ENCODE measurements at regions not wholly inside any gene's neighbourhood (a gene's known extent, or its start where the extent isn't known, plus 50 kb on each side); places are given as distances from the start of the nearest gene placed in this dataset.
A peak's percentile ranks its signal among the peaks of the same experiment; 100 is the strongest.

DNA sequence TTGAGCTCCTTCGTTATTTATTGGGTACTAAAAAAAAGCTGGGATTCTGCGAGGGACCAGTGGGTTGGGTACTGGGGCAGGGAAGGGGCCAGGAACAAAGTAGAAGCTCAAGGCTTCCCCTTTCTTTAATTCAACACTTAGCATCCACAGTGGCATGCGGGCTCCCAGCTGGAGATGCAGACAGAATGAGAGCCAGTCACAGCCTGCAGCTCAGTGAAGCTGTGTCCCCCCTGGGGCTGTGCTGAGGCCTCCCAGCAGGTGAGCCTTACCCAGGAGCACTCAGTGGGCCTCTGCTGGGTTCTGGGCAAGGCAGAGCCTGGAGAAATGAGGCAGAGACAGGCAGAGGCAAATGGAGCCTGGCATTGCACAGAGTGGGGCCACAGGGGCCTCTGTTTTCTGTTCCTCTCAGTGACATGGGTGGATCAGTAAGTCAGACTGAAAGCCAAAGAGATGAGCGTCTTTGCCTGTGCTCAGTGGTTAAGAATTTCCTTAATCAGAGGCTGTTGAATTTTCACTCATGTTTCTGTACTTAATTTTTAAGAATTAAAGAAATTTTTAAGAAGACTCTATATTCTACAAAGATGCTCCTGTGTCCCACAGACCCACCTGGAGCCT lies 181.4 kb upstream of the RBPJ start:
- DNase-seq (ENCODE audit: low spot score): no peak

DNA sequence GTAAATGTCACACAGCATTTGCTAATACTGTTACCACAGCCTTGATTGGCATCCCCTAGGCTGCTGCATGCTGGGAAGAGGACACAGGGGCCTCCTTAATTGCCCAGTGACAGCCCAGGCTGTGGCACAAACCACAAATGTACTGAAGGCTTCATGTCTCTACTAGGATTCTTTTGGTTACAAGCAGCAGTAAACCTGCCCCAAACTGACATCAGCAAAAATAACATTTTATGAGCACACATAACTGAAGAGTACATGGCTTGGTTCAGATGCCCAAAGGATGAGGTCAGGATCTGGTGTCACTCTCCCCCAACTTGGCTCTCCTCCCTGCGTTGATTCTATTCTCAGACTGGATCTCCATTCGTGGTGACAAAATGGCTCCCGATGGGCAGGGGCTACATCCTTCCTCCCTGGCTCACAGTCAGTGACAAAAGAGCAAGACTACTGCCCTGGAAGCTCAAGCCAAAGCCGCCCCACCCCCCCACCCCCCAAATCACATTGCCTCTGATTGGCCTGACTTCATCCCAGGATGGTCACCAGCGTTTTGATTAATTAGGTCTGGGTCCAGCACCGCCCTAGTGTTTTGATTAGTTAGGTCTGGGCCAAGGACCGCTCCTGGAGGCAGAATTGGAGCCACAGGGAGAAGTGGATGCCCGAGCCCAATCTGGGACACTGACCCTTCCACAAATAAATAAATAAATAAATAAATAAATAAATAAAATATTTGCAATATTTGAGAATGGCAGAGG lies 180.5 kb upstream of the RBPJ start:
- DNase-seq (ENCODE audit: low spot score): peak; percentile 55

DNA sequence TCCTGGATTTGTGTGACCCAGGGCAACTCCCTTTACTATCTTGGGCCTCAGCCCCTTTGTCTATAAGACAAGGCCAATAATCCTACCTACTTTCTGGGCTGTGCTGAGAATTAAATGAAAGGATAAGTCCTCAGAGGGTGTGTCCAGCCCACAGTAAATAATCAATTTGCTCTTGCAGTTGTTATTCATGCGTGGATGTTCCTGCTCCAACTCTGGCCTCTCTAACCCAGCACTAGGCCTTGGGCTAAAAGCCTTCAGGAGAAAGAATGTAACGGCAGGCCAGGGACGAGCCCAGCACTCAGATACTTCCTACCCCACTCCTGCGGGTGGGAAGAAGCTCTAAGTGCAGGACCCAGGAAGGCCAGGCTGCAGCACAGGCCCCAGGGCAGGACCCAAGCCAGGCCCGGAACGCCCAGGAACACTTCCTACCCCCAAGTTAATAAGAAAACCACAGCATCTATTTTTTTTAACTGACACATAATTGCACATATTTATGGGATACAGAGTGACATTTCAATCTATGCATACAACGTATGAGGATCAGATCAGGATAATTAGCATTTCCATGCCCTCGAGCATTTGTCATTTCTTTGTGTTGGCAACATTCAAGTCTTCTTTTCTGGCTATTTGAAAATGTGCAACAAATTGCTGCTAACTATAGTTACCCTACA lies 179.6 kb upstream of the RBPJ start:
- DNase-seq (ENCODE audit: low spot score): no peak

DNA sequence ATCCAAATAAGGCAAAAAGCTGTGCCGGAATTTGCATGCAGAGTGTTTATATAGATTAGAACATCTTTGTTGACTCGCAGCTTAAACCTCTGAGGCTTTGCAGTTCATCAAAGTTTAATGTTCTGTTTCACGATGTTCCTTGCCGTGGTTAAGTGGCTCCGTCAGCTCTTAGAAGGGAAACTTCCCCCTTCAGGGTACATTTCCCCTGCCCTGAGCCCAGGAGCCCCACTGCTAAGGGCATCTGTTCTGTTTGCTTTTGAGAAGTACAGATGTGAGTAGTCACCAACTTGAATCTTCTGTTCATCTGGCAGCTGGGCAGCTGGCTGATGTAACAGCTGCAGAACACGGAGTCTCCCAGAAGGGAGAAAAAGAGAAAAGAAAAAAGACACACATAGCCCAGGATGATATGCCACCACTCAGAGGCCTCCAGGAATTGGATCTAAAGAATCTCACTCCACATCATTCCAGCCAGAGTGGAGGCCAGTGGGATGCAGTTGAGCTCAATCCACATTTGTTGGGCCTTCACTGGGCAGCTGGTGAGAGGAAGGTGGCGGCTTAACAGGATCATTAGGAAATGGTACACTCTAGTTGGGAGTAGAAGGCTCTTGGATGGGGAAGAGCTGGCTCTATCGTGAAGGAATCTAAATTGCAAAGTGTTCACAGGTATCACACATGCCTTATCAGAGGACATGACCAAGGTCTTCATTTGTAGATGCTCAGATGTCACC lies 178.7 kb upstream of the RBPJ start:
- DNase-seq (ENCODE audit: low spot score): peak; percentile 49

DNA sequence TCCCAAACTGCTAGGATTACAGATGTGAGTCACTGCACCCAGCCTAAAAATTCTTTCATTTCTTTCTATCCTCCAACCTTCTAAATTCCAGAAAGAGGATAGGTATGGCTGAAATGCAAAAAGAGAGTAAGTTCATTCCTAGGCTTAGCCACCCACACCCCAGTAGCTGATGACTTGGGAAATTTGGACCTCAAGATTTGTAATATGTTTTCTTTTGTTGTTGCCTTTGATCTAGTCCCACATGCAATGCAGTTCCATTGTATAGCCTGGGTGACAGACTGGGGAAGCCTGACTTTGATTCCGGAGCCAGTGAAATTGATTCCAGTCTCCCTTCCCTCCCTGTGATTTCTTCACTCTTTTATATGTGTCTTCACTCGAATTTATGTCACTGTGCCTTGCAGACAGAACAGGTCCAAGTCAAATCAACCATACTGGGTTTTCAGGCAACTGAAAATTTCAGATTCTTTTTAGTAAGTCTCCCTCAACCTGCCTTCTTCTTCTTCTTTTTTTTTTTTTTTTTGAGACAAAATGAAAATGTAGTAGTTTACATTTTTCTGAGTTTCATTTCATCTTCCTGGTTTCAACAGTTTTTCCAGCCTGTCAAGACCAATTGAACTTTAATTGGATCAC lies 176.2 kb upstream of the RBPJ start:
- DNase-seq (ENCODE audit: low spot score): peak; percentile 13

DNA sequence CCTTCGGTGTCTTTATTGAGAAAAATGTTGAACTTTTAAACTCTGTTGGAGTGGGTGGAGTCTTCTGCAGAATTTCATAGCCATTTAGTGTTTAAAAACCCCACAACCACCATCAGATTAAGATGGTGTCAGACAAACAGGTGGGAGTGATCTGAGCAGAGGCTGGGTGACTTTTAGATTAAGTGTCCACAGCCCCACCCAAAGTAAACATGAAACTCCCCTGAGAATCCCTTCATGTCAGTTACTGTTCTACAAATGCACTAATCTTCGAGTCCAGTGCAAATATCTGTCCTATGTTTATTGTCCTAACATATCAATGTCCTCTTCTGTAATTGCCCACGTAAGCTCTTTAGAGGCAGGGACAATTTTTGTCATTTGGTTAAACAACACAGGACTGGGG lies 175.6 kb upstream of the RBPJ start:
- no peak for DNase-seq (ENCODE audit: low spot score)

DNA sequence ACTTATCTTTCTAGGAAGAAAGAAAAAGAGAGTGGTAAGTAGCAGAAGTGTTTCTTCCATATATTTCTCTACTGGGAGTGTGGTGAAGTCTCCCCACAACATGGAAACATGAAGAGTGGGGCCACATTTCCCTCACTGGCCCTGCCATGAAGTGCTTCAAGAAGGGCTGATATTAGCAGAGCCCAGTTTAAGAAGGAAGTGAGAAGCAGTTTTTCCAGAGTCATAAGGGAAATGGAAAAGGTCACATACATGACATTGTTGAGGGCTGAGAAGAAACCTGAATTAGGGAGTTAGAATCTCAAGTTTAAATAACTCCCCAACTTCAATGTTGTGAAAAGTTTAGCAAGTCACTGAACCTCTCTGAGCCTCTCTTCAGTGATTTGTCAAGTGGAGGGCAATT lies 171.9 kb upstream of the RBPJ start:
- no peak for DNase-seq (ENCODE audit: low spot score)

DNA sequence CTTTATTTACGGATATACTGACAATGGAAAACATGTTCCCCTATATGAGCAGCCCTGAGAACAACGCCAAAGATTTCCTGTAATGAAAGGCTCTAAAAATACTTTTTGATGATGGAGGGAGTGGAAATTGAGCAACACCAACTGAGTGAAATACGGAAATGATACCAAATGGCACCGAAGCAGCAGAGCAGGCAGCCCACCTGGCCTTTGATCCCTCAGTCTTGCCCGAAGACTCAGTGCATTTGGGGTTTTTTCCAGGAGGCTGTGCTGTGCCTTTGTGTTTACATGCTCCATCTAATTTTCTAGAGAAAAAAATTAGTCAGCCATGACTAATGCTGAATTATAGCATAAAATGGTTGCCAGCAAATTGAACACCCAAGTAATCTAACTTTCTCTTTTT lies 169.9 kb upstream of the RBPJ start:
- peak; percentile 36 for DNase-seq (ENCODE audit: low spot score)

DNA sequence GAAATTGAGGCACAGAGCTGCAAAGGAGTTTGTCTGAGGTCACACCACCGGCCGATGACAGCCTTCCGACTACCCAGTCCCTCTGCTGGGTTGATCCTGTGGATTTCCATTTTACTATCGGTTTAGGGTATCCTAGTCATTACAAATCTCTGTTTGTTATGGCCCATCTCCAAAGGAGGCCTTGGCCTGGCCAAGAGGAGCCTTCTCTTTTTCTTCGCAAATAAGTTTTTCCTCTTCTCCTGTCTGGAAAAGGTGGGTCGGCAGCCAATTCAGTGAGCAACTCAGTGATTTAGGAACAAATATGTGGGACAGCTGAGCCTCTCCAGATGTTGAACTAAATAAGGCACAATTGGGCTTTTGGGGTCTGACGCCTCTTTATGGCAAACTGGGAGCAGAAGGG lies 169.2 kb upstream of the RBPJ start:
- DNase-seq (ENCODE audit: low spot score): no peak

DNA sequence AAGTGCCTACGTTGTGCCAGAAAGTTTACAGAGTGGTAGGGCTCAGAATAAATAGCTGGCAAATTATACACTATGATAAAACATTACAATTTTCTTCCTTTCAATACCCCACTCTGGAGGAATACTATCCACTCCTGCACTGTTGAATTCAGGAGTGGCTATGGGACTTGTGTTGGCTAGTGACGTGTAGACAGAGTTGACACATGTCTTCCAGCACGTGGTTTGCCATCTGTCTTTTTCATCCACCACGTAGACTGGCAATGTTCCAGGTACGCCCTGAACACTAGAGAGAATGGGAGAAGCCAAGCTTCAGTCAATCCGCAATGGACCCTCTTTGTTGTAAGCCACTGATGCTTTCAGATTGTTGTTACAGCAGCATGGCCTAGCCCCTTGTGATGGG lies 168.8 kb upstream of the RBPJ start:
- DNase-seq (ENCODE audit: low spot score): no peak

DNA sequence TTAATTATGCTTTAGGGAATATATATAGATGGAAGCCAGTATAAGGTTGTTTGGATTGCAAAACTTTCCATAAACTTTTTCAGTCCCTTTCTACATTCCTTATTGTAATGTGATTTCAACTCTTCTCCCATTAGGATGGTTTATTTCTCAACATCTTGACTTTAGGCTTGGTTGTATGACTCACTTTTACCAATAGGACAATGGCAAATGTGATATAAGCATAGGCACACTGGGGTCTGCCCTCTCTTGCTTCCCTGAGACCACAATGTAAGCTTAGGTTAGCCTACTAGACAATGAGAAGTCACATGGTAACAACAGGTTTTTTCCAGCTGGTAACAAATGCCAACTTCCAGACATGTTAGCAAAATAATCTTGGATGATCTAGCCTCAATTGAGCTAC lies 163.3 kb upstream of the RBPJ start:
- no peak for DNase-seq (ENCODE audit: low spot score)

DNA sequence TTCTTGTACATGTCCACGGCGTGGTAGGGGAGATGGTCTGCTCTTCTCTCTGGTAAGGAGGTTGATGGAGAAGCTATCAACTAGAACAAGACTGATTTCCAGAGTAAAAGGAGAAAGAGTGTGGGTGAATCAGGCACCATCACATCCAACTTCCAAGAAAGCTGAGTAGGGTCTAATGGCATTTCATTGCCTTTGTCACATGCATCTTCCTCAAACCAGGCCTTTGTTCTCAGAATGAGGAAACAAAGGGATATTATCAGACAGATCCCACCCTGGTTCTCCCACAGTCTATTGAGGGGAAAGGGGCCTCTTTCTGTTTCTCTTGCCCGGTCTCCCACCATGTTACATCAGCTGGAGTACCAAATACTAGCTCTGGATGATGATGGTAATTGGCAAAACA lies 160.2 kb upstream of the RBPJ start:
- DNase-seq (ENCODE audit: low spot score): no peak

DNA sequence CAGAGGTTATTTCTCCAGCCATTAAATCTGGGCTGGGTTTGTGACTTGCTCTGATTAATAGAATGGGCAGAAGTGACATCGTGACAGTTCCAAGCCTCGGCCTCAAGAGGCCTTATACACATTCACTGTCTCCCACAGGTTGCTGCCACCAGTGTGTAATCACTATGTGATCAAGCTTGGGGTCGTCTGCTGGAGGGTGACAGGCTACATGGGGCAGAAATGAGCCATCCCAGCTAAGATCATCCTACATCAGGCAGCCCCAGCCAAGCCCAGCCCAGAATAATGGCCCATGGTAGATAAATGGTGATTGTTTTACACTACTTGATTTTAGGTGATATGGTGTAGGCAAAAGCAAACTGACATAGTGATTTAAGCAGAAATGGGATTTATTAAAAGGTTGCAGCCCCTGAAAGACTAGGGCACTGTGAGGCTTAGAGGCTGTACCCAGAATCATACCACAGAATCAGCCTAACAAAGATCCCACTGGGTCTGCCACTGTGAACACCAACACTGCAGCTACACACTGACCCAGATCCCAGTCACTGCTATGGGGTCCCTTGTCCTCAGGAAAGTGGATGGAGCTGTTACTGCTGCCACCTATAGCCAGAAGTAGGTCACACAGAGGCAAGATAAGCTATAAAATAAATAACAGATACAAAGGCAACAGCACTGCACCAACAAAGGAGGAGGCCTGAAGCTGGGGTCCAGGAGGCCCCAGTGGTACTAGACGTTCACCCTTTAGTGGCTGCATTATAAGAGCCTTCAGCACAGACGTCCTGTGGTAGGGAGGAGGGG lies 159.6 kb upstream of the RBPJ start:
- DNase-seq (ENCODE audit: low spot score): no peak

DNA sequence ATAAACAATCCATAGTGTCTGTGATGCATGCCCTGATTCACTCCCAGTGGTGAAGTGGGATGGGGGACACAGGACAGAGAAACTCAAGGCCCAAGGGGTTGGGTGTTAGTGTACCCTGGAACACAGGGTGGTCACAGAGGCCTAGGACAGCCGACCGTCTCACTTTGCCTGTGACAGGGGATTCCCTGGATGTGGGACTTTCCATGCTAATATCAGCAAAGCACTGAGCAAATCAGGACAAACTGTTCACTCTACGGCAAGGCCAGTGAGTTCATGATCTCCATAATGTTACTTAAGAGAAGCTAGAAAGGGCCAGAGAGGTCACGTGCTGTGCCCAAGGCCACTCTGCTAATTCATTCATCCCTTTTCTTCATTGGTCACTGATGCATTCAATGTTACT lies 158.7 kb upstream of the RBPJ start:
- DNase-seq (ENCODE audit: low spot score): no peak

DNA sequence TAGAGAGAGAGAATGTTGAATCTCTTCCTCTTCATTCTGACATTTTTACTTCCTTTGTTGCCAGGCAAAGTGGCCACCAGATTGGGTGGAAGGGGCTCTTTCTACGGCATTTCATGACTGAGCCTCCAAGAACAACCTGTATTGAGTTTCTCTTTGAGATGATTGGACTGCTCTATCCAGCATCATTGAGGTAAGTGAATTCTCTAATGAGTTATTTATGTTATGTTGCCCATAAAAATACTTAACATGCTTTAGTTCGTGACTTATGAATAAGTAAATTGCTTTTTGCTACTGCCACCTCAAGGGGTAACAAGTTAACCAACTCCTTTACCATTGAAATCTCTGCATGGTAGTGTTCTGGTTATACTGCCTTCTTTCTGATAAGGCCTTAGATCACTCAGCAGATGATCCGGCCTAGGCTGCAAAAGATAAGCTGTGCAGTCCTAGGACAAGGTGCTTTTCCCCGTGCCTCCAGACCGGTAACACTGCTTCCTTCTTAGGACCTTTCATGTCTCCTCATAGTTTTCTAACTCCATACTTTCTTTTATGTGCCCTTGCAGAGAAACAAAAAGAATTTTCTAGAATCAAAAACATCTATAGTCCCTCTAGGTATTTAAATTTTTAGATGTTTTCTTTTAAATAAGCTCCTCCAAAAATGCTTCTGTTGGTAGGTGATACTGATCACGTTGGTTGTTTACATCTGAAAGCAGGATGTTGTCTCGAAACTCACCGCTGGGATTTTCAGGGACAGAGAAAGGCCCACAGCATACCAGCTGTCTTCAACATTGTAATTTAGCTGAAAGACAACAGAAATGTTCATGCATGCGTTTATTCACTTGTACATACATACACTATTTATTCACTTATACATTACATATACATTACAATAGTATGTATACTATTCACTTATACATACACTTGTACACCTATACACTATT lies 157.1 kb upstream of the RBPJ start:
- no peak for DNase-seq (ENCODE audit: low spot score)

DNA sequence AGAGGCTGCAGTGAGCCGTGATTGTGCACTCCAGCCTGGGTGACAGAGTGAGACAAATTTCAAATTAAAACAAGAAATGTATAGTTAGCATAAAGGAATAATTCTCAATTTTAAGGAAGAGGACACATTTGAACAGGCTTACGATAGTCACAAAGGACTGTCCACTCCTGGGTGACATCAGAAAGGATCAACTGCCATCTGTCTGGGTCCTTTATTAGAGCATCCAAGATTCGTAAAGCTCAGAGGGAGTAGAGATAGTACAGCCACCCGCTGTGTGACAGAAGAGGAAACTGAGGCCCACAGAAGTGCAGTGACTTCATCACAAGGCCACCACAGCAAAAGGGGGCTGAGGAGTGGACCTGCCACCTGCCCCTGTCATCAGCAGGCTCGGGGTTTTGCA lies 149.3 kb upstream of the RBPJ start:
- no peak for DNase-seq (ENCODE audit: low spot score)

DNA sequence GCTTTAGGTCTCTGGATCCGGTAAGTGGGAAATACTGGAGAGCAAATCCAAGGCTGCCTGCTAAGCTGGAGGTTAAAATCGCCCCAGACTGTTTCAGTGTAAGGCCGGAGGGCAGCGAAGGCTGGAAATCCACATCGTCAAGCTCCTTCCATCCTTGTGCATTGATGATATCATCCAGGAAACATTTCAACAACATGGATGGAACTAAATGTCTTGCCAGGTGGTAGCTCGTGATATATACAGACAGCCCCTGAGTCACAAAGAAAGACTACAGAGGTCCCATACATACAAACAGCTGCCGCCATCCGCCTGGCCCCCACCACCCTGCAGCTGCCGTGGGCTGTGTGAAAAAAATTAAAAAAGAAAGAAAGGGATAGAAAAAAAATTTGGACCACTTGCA lies 148.9 kb upstream of the RBPJ start:
- DNase-seq (ENCODE audit: low spot score): peak; percentile 43

DNA sequence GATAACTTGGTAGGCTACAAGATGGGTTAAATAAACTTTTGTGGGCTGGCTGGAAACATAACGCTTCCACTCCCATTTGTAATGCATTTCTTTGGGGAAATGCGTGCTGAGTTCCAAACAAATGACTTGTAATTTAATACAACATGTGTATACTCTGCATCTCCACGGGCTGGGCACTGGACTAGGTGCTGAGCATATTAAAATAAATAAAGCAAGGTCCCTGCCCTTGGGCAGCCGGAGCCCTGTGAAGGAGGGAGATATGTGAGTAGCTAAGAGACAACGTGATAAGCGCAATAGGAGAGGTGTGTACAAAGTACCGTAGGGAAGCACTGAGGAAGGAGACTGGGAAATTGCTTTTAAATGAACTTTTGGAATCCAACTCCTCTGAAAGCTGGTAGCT lies 147.2 kb upstream of the RBPJ start:
- DNase-seq (ENCODE audit: low spot score): peak; percentile 51

DNA sequence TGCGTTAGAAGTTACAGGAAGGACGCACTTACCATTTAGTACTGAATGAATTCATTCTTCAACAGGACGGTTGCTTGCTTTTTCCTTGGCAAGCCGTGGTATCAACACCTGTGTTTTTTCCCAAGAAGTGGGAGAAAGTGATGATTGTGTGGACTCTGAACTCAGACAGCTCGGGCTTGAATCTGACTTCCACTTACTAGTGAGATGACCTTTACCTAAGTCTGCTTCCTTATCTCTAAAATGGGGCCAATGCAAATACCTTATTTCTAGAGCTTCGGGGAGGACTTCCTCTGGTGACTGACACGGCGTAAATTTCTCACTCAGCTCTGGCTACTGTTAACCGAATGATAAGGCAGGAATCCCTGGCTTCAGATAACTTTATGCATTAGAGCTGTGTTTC lies 146.8 kb upstream of the RBPJ start:
- no peak for DNase-seq (ENCODE audit: low spot score)

DNA sequence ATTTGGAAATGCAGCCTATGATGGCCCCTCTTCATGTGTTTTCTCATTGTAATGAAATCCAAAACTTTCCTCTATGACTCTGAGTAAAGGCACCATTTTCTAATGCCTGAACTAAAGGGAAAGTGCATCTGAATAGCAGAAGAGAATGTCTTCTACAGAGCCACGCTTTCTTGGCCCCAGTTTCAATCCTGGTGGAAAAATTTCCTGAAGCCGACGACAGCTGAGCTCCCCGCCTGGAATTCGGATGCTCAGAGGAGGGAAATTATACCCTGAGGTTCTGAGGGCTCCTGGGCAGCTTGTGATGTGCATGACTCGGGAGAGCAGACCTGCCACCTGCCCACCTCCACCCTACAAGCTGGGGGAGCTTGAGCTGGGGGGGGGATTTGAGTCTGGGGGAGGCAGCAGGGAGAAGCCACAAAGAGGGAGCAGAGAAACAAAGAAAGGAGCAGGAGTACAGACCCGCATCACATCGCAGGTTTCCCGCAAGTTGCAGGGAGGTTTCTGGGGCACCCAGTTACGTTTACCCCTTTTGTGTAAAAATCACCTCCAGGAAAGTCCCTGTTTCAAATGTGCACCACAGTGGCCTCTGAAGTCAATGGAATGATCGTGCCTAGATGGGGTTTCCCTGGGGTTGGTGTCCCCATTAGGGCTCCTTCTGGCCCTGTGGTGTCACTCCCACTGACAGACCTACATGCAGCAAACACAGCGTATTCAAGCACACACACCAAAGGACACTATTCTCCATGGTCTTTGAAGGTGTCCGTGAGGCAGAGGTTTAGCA lies 145.6 kb upstream of the RBPJ start:
- no peak for DNase-seq (ENCODE audit: low spot score)
